ENCODE measurements at regions not wholly inside any gene's neighbourhood (a gene's known extent, or its start where the extent isn't known, plus 50 kb on each side); places are given as distances from the start of the nearest gene placed in this dataset.

DNA sequence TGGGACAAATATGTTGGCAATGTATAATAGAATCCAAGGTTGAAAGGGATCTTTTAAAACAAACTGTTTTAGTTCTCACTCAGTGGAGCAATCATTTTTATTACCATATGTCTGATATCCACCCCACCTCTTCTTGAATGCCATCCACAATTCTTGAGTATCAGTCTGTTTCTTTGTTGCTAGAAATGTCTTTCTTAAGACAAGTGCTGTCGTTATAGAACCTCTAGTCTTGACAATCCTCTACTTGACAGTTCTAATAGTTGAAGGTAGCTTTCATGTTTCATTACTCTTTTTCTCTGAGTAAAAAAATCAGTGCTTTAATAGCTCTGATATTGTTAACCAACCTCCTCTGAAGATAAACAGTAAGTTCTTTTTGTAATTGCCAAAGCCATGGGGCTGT, 737.9 kb downstream of the MECOM start:
- 28 to 37% methylated on average over 1 of the region's 1 CpG for WGBS, 2 experiments (ENCODE audit: low coverage in 1 of 2, low lambda C conversion rate in 2 of 2, missing lambda C conversion rate in 2 of 2)
- Histone ChIP-seq H3K9ac (no peak overlapping the region), H3K4me3 (no peak overlapping the region), H3K9me3 (ENCODE audit: low read depth) (no peaks in the 10 kb centered on the region), H3K27me3 (replicated peaks; ENCODE audit: insufficient read depth) (0 out of 2 replicates have a peak, but pooled peaks cover 7% of the 10 kb centered on the region), H3K4me1 (ENCODE audit: insufficient read depth) (no peaks in the 10 kb centered on the region), H3K9me2 (ENCODE audit: insufficient read depth) (no peaks in the 10 kb centered on the region), H3K27ac (no peak overlapping the region), H4K20me1 (ENCODE audit: insufficient read depth) (no peaks in the 10 kb centered on the region), H2AFZ (no peak overlapping the region), H3K36me3 (ENCODE audit: low read depth) (no peaks in the 10 kb centered on the region), H3K4me2 (ENCODE audit: unreplicated experiment) (no peak overlapping the region), H3F3A (ENCODE audit: insufficient read depth) (no peaks in the 10 kb centered on the region), H3K79me2 (ENCODE audit: insufficient read depth) (no peaks in the 10 kb centered on the region)
- TF ChIP-seq EZH2phosphoT487 (IDR thresholded peaks at IDR 0.05; ENCODE audit: insufficient read depth, low read depth), result no peak
- TF ChIP-seq EZH2 (IDR thresholded peaks at IDR 0.05; ENCODE audit: insufficient read depth, poor library complexity, severe bottlenecking), result no peak
- in situ Hi-C loops (cut with MboI), result no loop called here
- no peak for DNase-seq

DNA sequence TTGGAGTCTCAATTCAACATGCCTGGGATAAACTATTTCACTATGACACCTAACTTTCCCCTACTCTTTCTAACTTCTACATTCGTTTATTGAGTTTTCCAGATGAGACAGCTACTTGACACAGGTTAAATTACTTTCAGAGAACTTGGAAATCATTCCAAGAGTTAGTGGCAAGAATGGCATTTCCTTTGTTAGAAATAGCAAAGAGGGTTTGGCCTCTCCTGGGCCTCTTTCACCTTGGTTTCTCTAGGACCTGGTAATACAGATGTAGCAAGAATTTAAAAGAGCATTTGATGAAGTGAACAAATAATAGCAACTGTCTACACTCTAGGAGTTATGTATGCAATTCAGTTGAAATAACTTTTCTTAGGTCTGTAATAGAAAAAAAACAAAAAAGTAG, 748.9 kb downstream of the MECOM start:
- peaks cover 6% of the 10 kb centered on the region for H3K4me1 ChIP-seq (ENCODE audit: insufficient read depth)
- H3K9me2 ChIP-seq (ENCODE audit: insufficient read depth), result no peaks in the 10 kb centered on the region
- no peak overlapping the region for H2AFZ ChIP-seq
- in situ Hi-C loops (cut with MboI), result no loop called here
- H3K4me3 ChIP-seq, result no peak overlapping the region
- 58 to 63% methylated on average over 1 of the region's 1 CpG for WGBS, 2 experiments (ENCODE audit: low coverage in 1 of 2, low lambda C conversion rate in 2 of 2, missing lambda C conversion rate in 2 of 2)
- DNase-seq, result peak; percentile 13
- H3K79me2 ChIP-seq (ENCODE audit: insufficient read depth), result no peaks in the 10 kb centered on the region
- H3K36me3 ChIP-seq (ENCODE audit: low read depth), result no peaks in the 10 kb centered on the region
- H3K27ac ChIP-seq, result no peak overlapping the region
- no peaks in the 10 kb centered on the region for H3F3A ChIP-seq (ENCODE audit: insufficient read depth)
- no peak overlapping the region for H3K4me2 ChIP-seq (ENCODE audit: unreplicated experiment)
- H3K27me3 ChIP-seq (replicated peaks; ENCODE audit: insufficient read depth), result no peaks in the 10 kb centered on the region
- no peaks in the 10 kb centered on the region for H4K20me1 ChIP-seq (ENCODE audit: insufficient read depth)
- H3K9me3 ChIP-seq (ENCODE audit: low read depth), result no peaks in the 10 kb centered on the region
- no peak overlapping the region for H3K9ac ChIP-seq
- TF ChIP-seq EZH2phosphoT487 (IDR thresholded peaks at IDR 0.05; ENCODE audit: insufficient read depth, low read depth) (no peak), EZH2 (IDR thresholded peaks at IDR 0.05; ENCODE audit: insufficient read depth, poor library complexity, severe bottlenecking) (no peak)

DNA sequence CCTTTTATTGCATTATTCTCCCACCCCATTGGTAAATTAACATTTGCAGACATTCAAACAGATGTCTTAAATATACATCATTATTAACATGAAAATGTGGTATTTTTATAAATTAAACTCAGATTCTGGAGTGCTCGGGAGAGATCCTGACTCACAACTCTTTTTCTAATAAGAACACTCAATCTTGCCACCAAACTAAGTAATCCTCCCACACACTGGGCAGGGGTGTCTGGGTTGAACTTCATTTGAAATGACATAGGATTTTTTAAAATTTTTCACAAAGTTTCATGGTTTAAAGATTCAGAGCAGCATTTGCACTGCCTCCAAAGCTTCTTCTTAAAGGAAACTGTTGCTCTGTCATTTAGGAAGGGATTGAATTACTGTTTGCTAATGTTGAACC, 754.3 kb downstream of the MECOM start:
- H3K4me2 ChIP-seq (ENCODE audit: unreplicated experiment), result no peak overlapping the region
- DNase-seq, result peak; percentile 14
- in situ Hi-C loops (cut with MboI), result no loop called here
- 0 out of 2 replicates have a peak, but pooled peaks cover 5% of the 10 kb centered on the region for H3K4me1 ChIP-seq (ENCODE audit: insufficient read depth)
- no peaks in the 10 kb centered on the region for H3K36me3 ChIP-seq (ENCODE audit: low read depth)
- no peak for TF ChIP-seq EZH2 (IDR thresholded peaks at IDR 0.05; ENCODE audit: insufficient read depth, poor library complexity, severe bottlenecking)
- no peak for TF ChIP-seq EZH2phosphoT487 (IDR thresholded peaks at IDR 0.05; ENCODE audit: insufficient read depth, low read depth)
- H3K4me3 ChIP-seq, result no peak overlapping the region
- no peak overlapping the region for H2AFZ ChIP-seq
- WGBS, 2 experiments (ENCODE audit: low coverage in 1 of 2, low lambda C conversion rate in 2 of 2, missing lambda C conversion rate in 2 of 2), result 13 to 15% methylated on average over 1 of the region's 1 CpG
- no peaks in the 10 kb centered on the region for H4K20me1 ChIP-seq (ENCODE audit: insufficient read depth)
- no peaks in the 10 kb centered on the region for H3K27me3 ChIP-seq (replicated peaks; ENCODE audit: insufficient read depth)
- no peaks in the 10 kb centered on the region for H3K9me2 ChIP-seq (ENCODE audit: insufficient read depth)
- no peaks in the 10 kb centered on the region for H3K79me2 ChIP-seq (ENCODE audit: insufficient read depth)
- no peaks in the 10 kb centered on the region for H3F3A ChIP-seq (ENCODE audit: insufficient read depth)
- H3K9me3 ChIP-seq (ENCODE audit: low read depth), result no peaks in the 10 kb centered on the region
- no peak overlapping the region for H3K9ac ChIP-seq
- no peak overlapping the region for H3K27ac ChIP-seq

DNA sequence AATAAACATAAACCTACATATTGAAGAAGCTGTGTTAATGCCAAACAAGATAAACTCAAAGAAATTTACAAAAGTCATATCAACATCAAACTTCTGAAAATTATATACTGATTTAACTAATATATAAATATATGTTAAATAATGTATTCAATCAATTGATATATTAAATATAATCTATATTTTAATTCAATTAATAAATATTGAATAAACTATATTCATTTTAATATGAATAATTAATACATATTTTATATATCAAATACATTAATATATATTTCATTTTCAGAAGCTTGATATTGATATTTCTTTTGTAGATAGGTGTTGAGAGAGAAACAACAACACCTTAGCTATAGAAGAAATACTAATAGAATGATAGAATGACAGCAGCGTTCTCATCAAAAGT, 768.1 kb downstream of the MECOM start:
- Histone ChIP-seq H3K36me3 (ENCODE audit: low read depth) (no peaks in the 10 kb centered on the region), H3K27ac (no peak overlapping the region), H3K9me3 (ENCODE audit: low read depth) (no peaks in the 10 kb centered on the region), H3K9ac (no peak overlapping the region), H4K20me1 (ENCODE audit: insufficient read depth) (no peaks in the 10 kb centered on the region), H3K4me1 (ENCODE audit: insufficient read depth) (no peaks in the 10 kb centered on the region), H3K9me2 (ENCODE audit: insufficient read depth) (no peaks in the 10 kb centered on the region), H2AFZ (no peak overlapping the region), H3K4me2 (ENCODE audit: unreplicated experiment) (no peak overlapping the region), H3F3A (ENCODE audit: insufficient read depth) (no peaks in the 10 kb centered on the region), H3K27me3 (replicated peaks; ENCODE audit: insufficient read depth) (no peaks in the 10 kb centered on the region), H3K79me2 (ENCODE audit: insufficient read depth) (no peaks in the 10 kb centered on the region), H3K4me3 (no peak overlapping the region)
- TF ChIP-seq EZH2 (IDR thresholded peaks at IDR 0.05; ENCODE audit: insufficient read depth, poor library complexity, severe bottlenecking) (no peak), EZH2phosphoT487 (IDR thresholded peaks at IDR 0.05; ENCODE audit: insufficient read depth, low read depth) (no peak)
- WGBS, 2 experiments (ENCODE audit: low coverage in 1 of 2, low lambda C conversion rate in 2 of 2, missing lambda C conversion rate in 2 of 2), result 75 to 81% methylated on average over 1 of the region's 1 CpG
- in situ Hi-C loops (cut with MboI), result no loop called here
- DNase-seq, result no peak

DNA sequence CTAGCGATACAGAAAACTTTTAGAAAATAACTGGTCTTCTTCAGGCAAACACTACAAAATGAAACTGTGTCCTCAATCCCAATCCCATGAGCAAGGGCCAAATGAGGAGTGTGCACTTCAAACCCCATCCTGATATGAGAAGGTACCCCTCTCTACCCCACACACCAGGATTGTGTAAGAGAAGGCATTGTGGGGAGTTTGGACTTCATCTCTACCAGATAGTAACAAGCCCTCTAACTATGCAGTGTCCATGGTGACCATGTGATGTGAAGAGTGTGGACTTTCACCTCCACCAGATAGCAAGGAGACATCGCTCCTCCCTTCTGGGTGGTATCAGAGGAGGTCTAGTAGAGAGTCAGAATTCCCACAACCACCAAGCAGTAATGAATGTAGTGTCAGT, 769.3 kb downstream of the MECOM start:
- no peaks in the 10 kb centered on the region for H3K79me2 ChIP-seq (ENCODE audit: insufficient read depth)
- no peak overlapping the region for H3K9ac ChIP-seq
- H3K4me3 ChIP-seq, result no peak overlapping the region
- H3K27ac ChIP-seq, result no peak overlapping the region
- TF ChIP-seq EZH2 (IDR thresholded peaks at IDR 0.05; ENCODE audit: insufficient read depth, poor library complexity, severe bottlenecking), result no peak
- TF ChIP-seq EZH2phosphoT487 (IDR thresholded peaks at IDR 0.05; ENCODE audit: insufficient read depth, low read depth), result no peak
- H3F3A ChIP-seq (ENCODE audit: insufficient read depth), result no peaks in the 10 kb centered on the region
- H3K9me3 ChIP-seq (ENCODE audit: low read depth), result no peaks in the 10 kb centered on the region
- H3K4me1 ChIP-seq (ENCODE audit: insufficient read depth), result no peaks in the 10 kb centered on the region
- no peak for DNase-seq
- H4K20me1 ChIP-seq (ENCODE audit: insufficient read depth), result no peaks in the 10 kb centered on the region
- no peak overlapping the region for H2AFZ ChIP-seq
- in situ Hi-C loops (cut with MboI), result no loop called here
- H3K27me3 ChIP-seq (replicated peaks; ENCODE audit: insufficient read depth), result no peaks in the 10 kb centered on the region
- H3K36me3 ChIP-seq (ENCODE audit: low read depth), result no peaks in the 10 kb centered on the region
- WGBS, 2 experiments (ENCODE audit: low coverage in 1 of 2, low lambda C conversion rate in 2 of 2, missing lambda C conversion rate in 2 of 2), result 89 to 94% methylated on average over 2 of the region's 2 CpGs
- H3K9me2 ChIP-seq (ENCODE audit: insufficient read depth), result no peaks in the 10 kb centered on the region
- H3K4me2 ChIP-seq (ENCODE audit: unreplicated experiment), result no peak overlapping the region

Measured in GM23248 (cell line).